CD4-positive, alpha-beta T cell (primary cell): ENCODE measurements at regions not wholly inside any gene's neighbourhood (a gene's known extent, or its start where the extent isn't known, plus 50 kb on each side); places are given as distances from the start of the nearest gene placed in this dataset.

ENCODE experiments used
- ATAC-seq: fragments of 200-7000 bp; cut with Tn5 transposase; one replicate; pipeline ENCODE4 v1.10.0; 2022; ENCODE audit warnings: mild to moderate bottlenecking; ENCODE audit not compliant: poor library complexity
- CTCF ChIA-PET: fragments of 350-600 bp; sonication (Branson Sonifier 250); formaldehyde crosslinking; loops from one replicate; lab custom pipeline; 2021; ENCODE audit warnings: antibody characterized with exemption, inconsistent platforms; lab: Charles Lee
- POLR2A ChIA-PET: fragments of 350-600 bp; sonication (Branson Sonifier 250); formaldehyde crosslinking; loops from one replicate; lab custom pipeline; 2021; ENCODE audit warnings: antibody characterized with exemption, inconsistent platforms; lab: Charles Lee
- DNase-seq, 14 experiments: peaks; one replicate each; pipeline ENCODE4 v3.0.0-alpha.2; 2013 to 2020; ENCODE audit warnings: mixed read lengths in 2 of 14
- H3K27ac ChIP-seq, 2 donors: one replicate each; pipeline versions ENCODE4 v1.5.1 to v1.7.0; 2013; ENCODE audit warnings: low read length in 2 of 2, low read depth in 1 of 2, mild to moderate bottlenecking in 1 of 2
- H3K27me3 ChIP-seq, 2 experiments: 1 replicate in 1 of 2; 2 replicates in 1 of 2; pipeline versions ENCODE4 v1.6.1 to v1.7.0; 2013; ENCODE audit warnings: low read length in 2 of 2, control low read depth in 1 of 2, mild to moderate bottlenecking in 1 of 2, moderate library complexity in 1 of 2; ENCODE audit not compliant: insufficient read depth in 2 of 2, control insufficient read depth in 1 of 2
- H3K36me3 ChIP-seq: one replicate; pipeline ENCODE4 v1.6.1; 2013; ENCODE audit warnings: low read length, control low read depth; ENCODE audit not compliant: insufficient read depth
- H3K4me1 ChIP-seq: one replicate; pipeline ENCODE4 v1.6.1; 2013; ENCODE audit warnings: low read length, control low read depth; ENCODE audit not compliant: insufficient read depth
- H3K4me3 ChIP-seq: one replicate; pipeline ENCODE4 v1.5.1; 2013; ENCODE audit warnings: mild to moderate bottlenecking, low read length, moderate library complexity
- H3K9me3 ChIP-seq, 2 experiments: 1 replicate in 1 of 2; 2 replicates in 1 of 2; pipeline versions ENCODE4 v1.6.1 to v1.7.0; 2013; ENCODE audit warnings: low read length in 2 of 2, mild to moderate bottlenecking in 2 of 2, control low read depth in 1 of 2, moderate library complexity in 1 of 2; ENCODE audit not compliant: control insufficient read depth in 1 of 2, insufficient read depth in 1 of 2
- H3K27ac Mint-ChIP-seq: one replicate; pipeline ENCODE4 v1.8.0; 2020; ENCODE audit warnings: mixed read lengths
- H3K27me3 Mint-ChIP-seq: one replicate; pipeline ENCODE4 v1.8.0; 2021; ENCODE audit warnings: mixed read lengths
- H3K36me3 Mint-ChIP-seq: one replicate; pipeline ENCODE4 v1.8.0; 2021; ENCODE audit warnings: low read depth, mixed read lengths
- H3K4me1 Mint-ChIP-seq: one replicate; pipeline ENCODE4 v1.8.0; 2021; ENCODE audit warnings: low read depth, mixed read lengths
- H3K4me3 Mint-ChIP-seq: one replicate; pipeline ENCODE4 v1.8.0; 2020; ENCODE audit warnings: mild to moderate bottlenecking, mixed read lengths
- H3K9me3 Mint-ChIP-seq: one replicate; pipeline ENCODE4 v1.8.0; 2020; ENCODE audit warnings: mixed read lengths
- CTCF ChIP-seq: fragments of 200-600 bp; IDR thresholded peaks from one replicate; pipeline ENCODE4 v1.8.0; 2022; ENCODE audit warnings: antibody characterized with exemption, mild to moderate bottlenecking
- intact Hi-C, 2 experiments: fragments of 100-400 bp; cut with DNase I in 1 of 2; cut with micrococcal nuclease in 1 of 2; formaldehyde crosslinking; loops; one replicate each; pipeline versions ENCODE4 v1.15.1 to v1.9.0; 2023 to 2025; cut with DNase I, micrococcal nuclease

GRCh38 chr9:8224381-8224801, 424.8 kb upstream of the DMAC1 start:
- intact Hi-C loops = no loop called here
- DNase-seq (no peak), ATAC-seq (no peak)
- no peak overlapping the region for H3K4me3 Mint-ChIP-seq
- no peaks in the 10 kb centered on the region for H3K4me1 Mint-ChIP-seq
- POLR2A ChIA-PET = interaction anchor here (0.6 kb wide), 1 partner anchor 580 kb away, joined by 3 read pairs; no protein-coding TSS in a partner anchor
- H3K9me3 Mint-ChIP-seq = no peaks in the 10 kb centered on the region
- no peaks in the 10 kb centered on the region for H3K36me3 ChIP-seq
- no peaks in the 10 kb centered on the region for H3K36me3 Mint-ChIP-seq
- no peak for TF ChIP-seq CTCF
- H3K27ac Mint-ChIP-seq = no peak overlapping the region
- H3K27me3 ChIP-seq = no peaks in the 10 kb centered on the region
- H3K9me3 ChIP-seq = no peaks in the 10 kb centered on the region
- H3K27ac ChIP-seq = no peak overlapping the region
- CTCF ChIA-PET = no interaction called here
- no peaks in the 10 kb centered on the region for H3K27me3 Mint-ChIP-seq
- H3K4me1 ChIP-seq = no peaks in the 10 kb centered on the region
- no peak overlapping the region for H3K4me3 ChIP-seq

- CTCF ChIA-PET = no interaction called here
- no peaks in the 10 kb centered on the region for H3K36me3 Mint-ChIP-seq
Measured at GRCh38 chr9:8223861-8224260, 424.3 kb upstream of the DMAC1 start.

GRCh38 chr9:8221462-8221861, 421.9 kb upstream of the DMAC1 start:
- H3K36me3 ChIP-seq = no peaks in the 10 kb centered on the region
- intact Hi-C loops = no loop called here
- ChIA-PET POLR2A (no interaction called here), CTCF (no interaction called here)
- Mint-ChIP-seq H3K27me3 (no peaks in the 10 kb centered on the region), H3K4me3 (no peak overlapping the region), H3K4me1 (no peaks in the 10 kb centered on the region), H3K9me3 (no peaks in the 10 kb centered on the region), H3K36me3 (no peaks in the 10 kb centered on the region), H3K27ac (no peak overlapping the region)
- H3K27me3 ChIP-seq = no peaks in the 10 kb centered on the region
- no peaks in the 10 kb centered on the region for H3K4me1 ChIP-seq
- DNase-seq (no peak), ATAC-seq (no peak)
- peaks cover 0 to 4% of the 10 kb centered on the region in 2 experiments for H3K9me3 ChIP-seq
- H3K27ac ChIP-seq = no peak overlapping the region
- H3K4me3 ChIP-seq = no peak overlapping the region
- no peak for TF ChIP-seq CTCF

More at GRCh38 chr9:8223861-8224260, 424.3 kb upstream of the DMAC1 start:
- POLR2A ChIA-PET = interaction anchor here (0.6 to 0.7 kb wide), 2 partner anchors 380 to 580 kb away, joined by 3 read pairs; no protein-coding TSS in a partner anchor
- Mint-ChIP-seq H3K4me3 (no peak overlapping the region), H3K9me3 (no peaks in the 10 kb centered on the region), H3K27me3 (no peaks in the 10 kb centered on the region), H3K4me1 (no peaks in the 10 kb centered on the region), H3K27ac (no peak overlapping the region)
- intact Hi-C loops = no loop called here
- H3K27ac ChIP-seq = no peak overlapping the region
- DNase-seq (no peak), ATAC-seq (no peak)
- no peak for TF ChIP-seq CTCF
- H3K9me3 ChIP-seq = no peaks in the 10 kb centered on the region
- H3K36me3 ChIP-seq = no peaks in the 10 kb centered on the region
- H3K4me1 ChIP-seq = no peaks in the 10 kb centered on the region
- H3K4me3 ChIP-seq = no peak overlapping the region
- H3K27me3 ChIP-seq = no peaks in the 10 kb centered on the region
